Right lobe of liver (tissue), 4 donors: ENCODE measurements at regions not wholly inside any gene's neighbourhood (a gene's known extent, or its start where the extent isn't known, plus 50 kb on each side); places are given as distances from the start of the nearest gene placed in this dataset.

ENCODE experiments used
- CTCF ChIP-seq, 4 donors: fragments of 200-600 bp in 3 of 4; fragments of 450-650 bp in 1 of 4; IDR thresholded peaks; one replicate each; pipeline versions ENCODE4 v1.5.1 to v1.8.0; 2016 to 2022; ENCODE audit warnings: antibody characterized with exemption in 4 of 4, mild to moderate bottlenecking in 2 of 4
- POLR2A ChIP-seq: fragments of 450-650 bp; IDR thresholded peaks from one replicate; pipeline ENCODE4 v1.6.1; 2017; ENCODE audit warnings: antibody characterized with exemption, mild to moderate bottlenecking
- donor health status: DM: no; HTN: no; CAD: no.
- donor health status: DM: no; HTN: no; CAD: no.
- donor health status: DM: no; HTN: yes; CAD: no.

- TF ChIP-seq CTCF (IDR thresholded peaks at IDR 0.05), result no peak
- no peak for TF ChIP-seq POLR2A
Measured at GRCh38 chr2:64396551-64396950, 57.4 kb upstream of the LGALSL start.
